ENCODE measurements at regions not wholly inside any gene's neighbourhood (a gene's known extent, or its start where the extent isn't known, plus 50 kb on each side); places are given as distances from the start of the nearest gene placed in this dataset.

GRCh38 chr22:44366372-44367300 is 53.9 kb upstream of the SHISAL1 start:
- no peak for DNase-seq (ENCODE audit: low spot score)

GRCh38 chr22:44365832-44366231 is 53.1 kb upstream of the SHISAL1 start:
- DNase-seq (ENCODE audit: low spot score) = no peak

GRCh38 chr22:44365191-44365590 is 52.4 kb upstream of the SHISAL1 start:
- no peak for DNase-seq (ENCODE audit: low spot score)

GRCh38 chr22:44364751-44365130 is 52.0 kb upstream of the SHISAL1 start:
- no peak for DNase-seq (ENCODE audit: low spot score)

GRCh38 chr22:44363980-44364750 is 51.4 kb upstream of the SHISAL1 start:
- DNase-seq (ENCODE audit: low spot score) = no peak

- peak; percentile 75 for DNase-seq (ENCODE audit: low spot score)
Observed at GRCh38 chr22:44363013-44363979, 50.5 kb upstream of the SHISAL1 start.

GRCh38 chr22:44362249-44363012 is 49.7 kb upstream of the SHISAL1 start:
- no peak for DNase-seq (ENCODE audit: low spot score)
